Lower leg skin (tissue), 4 donors: ENCODE measurements at regions not wholly inside any gene's neighbourhood (a gene's known extent, or its start where the extent isn't known, plus 50 kb on each side); places are given as distances from the start of the nearest gene placed in this dataset.

ENCODE experiments used
- DNase-seq, 2 donors: peaks; one replicate each; pipeline ENCODE4 v3.0.0-alpha.2; 2019; ENCODE audit warnings: low spot score in 2 of 2
- H3K4me3 ChIP-seq: fragments of 200-600 bp; sonication (generic); 2 replicates; pipeline ENCODE4 v1.5.1; 2017; ENCODE audit warnings: mild to moderate bottlenecking, low read depth; ENCODE audit not compliant: poor library complexity, severe bottlenecking
- POLR2A ChIP-seq, 2 donors: fragments of 450-650 bp; IDR thresholded peaks; one replicate each; pipeline ENCODE4 v1.6.1; 2016 to 2017; ENCODE audit warnings: antibody characterized with exemption in 2 of 2, mild to moderate bottlenecking in 1 of 2, moderate library complexity in 1 of 2
- WGBS, 2 donors: methylation state at CpG; one replicate each; pipeline ENCODE4 v1.1.5; 2018; 5-methylcytosine and 5-hydroxymethylcytosine counted together
- intact Hi-C: fragments of 100-400 bp; cut with DNase I; formaldehyde crosslinking; loops from one replicate; pipeline ENCODE4 v1.15.0; 2023; ENCODE audit warnings: low total_unique reads
- TF ChIP-seq, protein P1 (sequence below), 3 donors: fragments of 450-650 bp; IDR thresholded peaks; one replicate each; pipeline ENCODE4 v1.5.1; 2016; ENCODE audit warnings: antibody characterized with exemption in 3 of 3, mild to moderate bottlenecking in 3 of 3, moderate library complexity in 2 of 3

DNA sequence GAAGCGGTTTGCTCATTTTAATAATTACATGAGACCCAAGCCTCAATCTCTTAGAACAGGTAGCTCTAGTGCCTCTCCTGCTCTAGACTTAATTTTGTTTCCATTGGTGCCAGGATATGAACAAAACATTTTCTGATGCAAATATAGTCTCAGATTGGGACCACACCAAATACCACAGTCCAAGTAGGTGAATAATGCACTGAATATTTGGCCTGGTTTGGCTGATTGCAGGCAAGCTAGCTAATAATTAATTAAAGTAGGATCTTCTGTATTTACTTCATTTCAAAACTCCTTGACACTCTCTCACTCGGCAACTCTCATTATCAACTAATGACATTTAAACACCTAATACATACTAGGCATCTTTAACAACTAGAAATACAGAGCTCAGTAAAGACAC lies 219.6 kb downstream of the LTN1 start:
- intact Hi-C loops = no loop called here
- 86 to 92% methylated on average over 2 of the region's 2 CpGs for WGBS, 2 donors
- no peak overlapping the region for H3K4me3 ChIP-seq
- no peak for DNase-seq
- no peak for TF ChIP-seq POLR2A (IDR thresholded peaks at IDR 0.05)
- TF ChIP-seq, protein P1, sequence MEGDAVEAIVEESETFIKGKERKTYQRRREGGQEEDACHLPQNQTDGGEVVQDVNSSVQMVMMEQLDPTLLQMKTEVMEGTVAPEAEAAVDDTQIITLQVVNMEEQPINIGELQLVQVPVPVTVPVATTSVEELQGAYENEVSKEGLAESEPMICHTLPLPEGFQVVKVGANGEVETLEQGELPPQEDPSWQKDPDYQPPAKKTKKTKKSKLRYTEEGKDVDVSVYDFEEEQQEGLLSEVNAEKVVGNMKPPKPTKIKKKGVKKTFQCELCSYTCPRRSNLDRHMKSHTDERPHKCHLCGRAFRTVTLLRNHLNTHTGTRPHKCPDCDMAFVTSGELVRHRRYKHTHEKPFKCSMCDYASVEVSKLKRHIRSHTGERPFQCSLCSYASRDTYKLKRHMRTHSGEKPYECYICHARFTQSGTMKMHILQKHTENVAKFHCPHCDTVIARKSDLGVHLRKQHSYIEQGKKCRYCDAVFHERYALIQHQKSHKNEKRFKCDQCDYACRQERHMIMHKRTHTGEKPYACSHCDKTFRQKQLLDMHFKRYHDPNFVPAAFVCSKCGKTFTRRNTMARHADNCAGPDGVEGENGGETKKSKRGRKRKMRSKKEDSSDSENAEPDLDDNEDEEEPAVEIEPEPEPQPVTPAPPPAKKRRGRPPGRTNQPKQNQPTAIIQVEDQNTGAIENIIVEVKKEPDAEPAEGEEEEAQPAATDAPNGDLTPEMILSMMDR (IDR thresholded peaks at IDR 0.05) = no peak

DNA sequence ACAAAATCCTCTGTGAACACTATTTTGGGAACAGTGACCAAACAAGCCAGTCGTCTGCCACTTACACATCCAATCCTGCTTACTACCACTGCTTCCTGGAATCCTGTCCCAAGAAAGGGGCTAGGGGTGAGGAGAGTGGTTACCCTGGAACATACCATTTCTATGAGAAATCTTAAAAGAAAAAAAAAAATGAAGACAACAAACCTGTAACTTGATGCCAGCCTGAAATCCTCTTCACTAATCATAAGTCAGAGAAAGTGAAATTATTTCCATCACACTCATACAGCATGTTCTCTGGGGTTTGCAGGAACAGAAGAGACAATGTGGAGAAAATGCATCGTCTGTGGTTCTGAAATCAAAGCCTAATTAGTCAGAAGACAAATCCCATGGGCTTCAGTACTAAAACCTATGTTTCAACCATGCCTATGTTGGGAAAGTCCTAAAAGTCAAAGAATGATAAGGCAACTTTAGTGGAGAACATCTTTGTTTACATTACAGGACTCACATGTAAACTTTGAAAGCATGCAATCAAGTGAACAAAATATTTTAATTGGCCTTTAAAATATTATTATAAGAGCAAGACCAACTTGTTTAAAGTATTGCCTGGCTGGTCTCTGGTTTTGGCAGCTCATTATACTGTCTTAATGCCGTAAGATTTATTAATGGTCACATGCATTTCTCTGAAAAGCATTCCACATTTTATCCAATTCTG lies 220.7 kb downstream of the LTN1 start:
- no peak for DNase-seq
- intact Hi-C loops = no loop called here
- 53 to 54% methylated on average over 3 of the region's 3 CpGs for WGBS, 2 donors

DNA sequence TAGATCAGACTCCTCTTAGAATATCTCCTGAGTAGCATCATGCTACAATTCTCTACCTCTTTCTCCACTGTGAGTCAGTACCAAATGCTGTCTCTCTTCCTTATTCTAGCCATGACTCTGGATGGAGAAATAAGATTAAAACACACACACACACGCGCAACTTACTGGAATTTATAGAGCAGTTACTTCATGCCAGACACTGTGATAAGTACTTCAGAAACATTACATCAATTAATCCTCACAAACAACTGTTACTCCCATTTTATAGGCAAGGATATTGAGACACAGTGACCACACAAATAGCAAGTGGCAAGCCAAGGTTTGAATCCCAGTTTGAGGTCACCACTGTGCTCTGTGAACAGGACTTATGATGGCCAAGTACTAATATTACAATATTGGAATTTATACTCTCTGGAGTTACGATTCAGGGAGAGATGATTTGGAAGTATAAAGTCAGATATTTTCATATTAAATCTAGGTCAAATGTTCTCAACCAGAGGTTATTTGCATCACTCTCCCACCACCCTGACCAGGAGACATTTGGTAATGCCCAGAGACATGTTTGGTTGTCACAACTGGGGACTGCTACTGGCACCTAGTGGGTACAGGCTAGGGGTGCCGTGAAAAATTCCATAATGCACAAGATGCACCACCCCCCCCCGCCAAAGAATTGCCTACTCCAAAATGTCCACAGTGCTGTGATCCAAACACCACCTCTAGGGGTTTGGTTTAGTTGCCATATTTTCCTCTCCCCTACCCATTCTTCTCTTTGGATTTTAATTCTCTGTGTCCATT lies 221.6 kb downstream of the LTN1 start:
- no peak for TF ChIP-seq POLR2A (IDR thresholded peaks at IDR 0.05)
- TF ChIP-seq, protein P1 (IDR thresholded peaks at IDR 0.05) = no peak
- WGBS, 2 donors = 88 to 91% methylated on average over 5 of the region's 5 CpGs
- H3K4me3 ChIP-seq = no peak overlapping the region
- intact Hi-C loops = no loop called here
- DNase-seq = no peak

More for the DNA sequence above, 220.7 kb downstream of the LTN1 start:
- TF ChIP-seq, protein P1 (IDR thresholded peaks at IDR 0.05) = no peak
- no peak for TF ChIP-seq POLR2A (IDR thresholded peaks at IDR 0.05)
- no peak overlapping the region for H3K4me3 ChIP-seq

DNA sequence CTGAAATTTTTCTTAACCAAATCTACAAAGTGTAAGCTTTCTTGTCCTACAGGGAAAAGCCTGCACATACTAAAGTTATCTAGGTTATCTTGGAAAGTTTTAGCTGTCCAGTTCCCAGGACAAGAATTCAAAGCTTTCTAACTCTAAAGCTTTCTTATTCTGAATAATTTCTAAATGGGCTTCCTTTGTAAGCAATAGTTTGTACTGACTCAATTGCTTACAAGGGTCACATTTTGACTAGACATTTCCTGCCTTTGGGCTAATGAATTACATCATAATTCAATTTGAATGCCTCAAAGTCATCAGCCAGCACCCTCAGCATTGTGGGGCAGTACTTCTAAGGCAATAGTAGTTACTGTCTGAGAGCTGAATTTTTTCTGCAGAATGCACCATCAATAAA lies 223.0 kb downstream of the LTN1 start:
- TF ChIP-seq, protein P1 (IDR thresholded peaks at IDR 0.05) = no peak
- no peak for TF ChIP-seq POLR2A (IDR thresholded peaks at IDR 0.05)
- intact Hi-C loops = loop anchor here (10.0 kb wide), 1 partner anchor 1155 kb away; no protein-coding TSS in a partner anchor
- DNase-seq = no peak
- no peak overlapping the region for H3K4me3 ChIP-seq

DNA sequence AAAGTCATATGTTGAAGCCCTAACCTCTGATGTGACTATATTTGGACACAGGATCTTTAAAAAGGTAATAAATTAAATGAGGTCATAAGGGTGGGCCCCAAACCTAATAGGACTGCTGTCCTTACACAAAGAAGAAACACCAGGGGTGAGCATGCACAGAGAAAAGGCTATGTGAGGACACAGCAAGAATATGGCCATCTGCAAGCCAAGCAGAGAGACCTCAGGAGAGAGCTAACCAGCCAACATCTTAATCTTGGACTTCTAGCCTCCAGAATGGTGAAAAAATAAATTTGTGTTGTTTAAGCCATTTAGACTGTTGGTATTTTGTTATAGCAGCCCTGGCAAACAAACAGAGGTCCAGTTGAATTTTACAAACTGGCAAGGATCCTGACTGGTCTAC lies 223.9 kb downstream of the LTN1 start:
- intact Hi-C loops = loop anchor here (10.0 kb wide), 1 partner anchor 1156 kb away; no protein-coding TSS in a partner anchor
- H3K4me3 ChIP-seq = no peak overlapping the region
- TF ChIP-seq, protein P1 (IDR thresholded peaks at IDR 0.05) = no peak
- no peak for TF ChIP-seq POLR2A (IDR thresholded peaks at IDR 0.05)
- no peak for DNase-seq
